Panc1 (cell line): ENCODE measurements at regions not wholly inside any gene's neighbourhood (a gene's known extent, or its start where the extent isn't known, plus 50 kb on each side); places are given as distances from the start of the nearest gene placed in this dataset.

Experiments used
- CTCF ChIP-seq: fragments of 450-650 bp; IDR thresholded peaks from 2 replicates; pipeline ENCODE4 v1.5.1; 2017; ENCODE audit warnings: mild to moderate bottlenecking
- POLR2AphosphoS5 ChIP-seq: IDR thresholded peaks from 2 replicates; pipeline ENCODE4 v1.6.1; 2012; ENCODE audit warnings: mild to moderate bottlenecking, low read depth, low read length, moderate library complexity
- REST ChIP-seq, 2 experiments: IDR thresholded peaks; 2 replicates each; pipeline ENCODE4 v1.6.1; 2011 to 2012; ENCODE audit warnings: low read depth in 2 of 2, control low read depth in 1 of 2, low read length in 1 of 2, mild to moderate bottlenecking in 1 of 2, moderate library complexity in 1 of 2; ENCODE audit not compliant: insufficient read depth in 1 of 2
- SIN3A ChIP-seq: IDR thresholded peaks from 2 replicates; pipeline ENCODE4 v1.6.1; 2012; ENCODE audit warnings: low read depth, mild to moderate bottlenecking, low read length, moderate library complexity, borderline replicate concordance; ENCODE audit not compliant: insufficient read depth
- TCF7L2 ChIP-seq: IDR thresholded peaks from 2 replicates; pipeline ENCODE4 v1.6.1; 2011; ENCODE audit warnings: mild to moderate bottlenecking, low read depth, low read length, inconsistent platforms

- TF ChIP-seq SIN3A (no peak), CTCF (no peak), TCF7L2 (no peak), REST (IDR thresholded peaks at IDR 0.05; ENCODE audit: insufficient read depth in 1 of 2, low read depth in 2 of 2, low read length in 1 of 2) (no peak), POLR2AphosphoS5 (no peak)
Measured at GRCh38 chr6:51273228-51273961, 454.7 kb downstream of the TFAP2B start.
